Chondrocyte (in vitro differentiated cells): ENCODE measurements at regions not wholly inside any gene's neighbourhood (a gene's known extent, or its start where the extent isn't known, plus 50 kb on each side); places are given as distances from the start of the nearest gene placed in this dataset.
"Not testable (repeated sequence)": the region's sequence is repeated elsewhere in the genome, so short reads cannot be mapped to it uniquely, and the experiment has no call there.

ENCODE experiments used
- DNase-seq: peaks from one replicate; pipeline ENCODE4 v3.0.0; 2021; ENCODE audit warnings: mixed read lengths, low spot score
- H3K27ac Mint-ChIP-seq: one replicate; pipeline ENCODE4 v1.8.0; 2021; ENCODE audit warnings: mild to moderate bottlenecking, moderate library complexity, mixed read lengths; ENCODE audit not compliant: unreplicated experiment
- H3K27me3 Mint-ChIP-seq: 2 replicates; pipeline ENCODE4 v1.8.0; 2021; ENCODE audit warnings: low read depth, mixed read lengths
- H3K36me3 Mint-ChIP-seq: 2 replicates; pipeline ENCODE4 v1.8.0; 2021; ENCODE audit warnings: low read depth, mixed read lengths
- H3K4me1 Mint-ChIP-seq: 2 replicates; pipeline ENCODE4 v1.8.0; 2021; ENCODE audit warnings: low read depth, mild to moderate bottlenecking, mixed read lengths
- H3K4me3 Mint-ChIP-seq: one replicate; pipeline ENCODE4 v1.8.0; 2021; ENCODE audit warnings: mild to moderate bottlenecking, moderate library complexity, mixed read lengths; ENCODE audit not compliant: unreplicated experiment
- H3K9me3 Mint-ChIP-seq: 2 replicates; pipeline ENCODE4 v1.8.0; 2021; ENCODE audit warnings: low read depth, mixed read lengths
- CTCF ChIP-seq: fragments of 200-600 bp; sonication (generic); IDR thresholded peaks from 2 replicates; pipeline ENCODE4 v1.5.0; 2021; ENCODE audit warnings: antibody characterized with exemption, mild to moderate bottlenecking, moderate library complexity

GRCh38 chr6:14520536-14520935 is 403.0 kb downstream of the CD83 start:
- no peak for TF ChIP-seq CTCF
- DNase-seq: no peak
- Mint-ChIP-seq H3K27ac (no peak overlapping the region), H3K27me3 (no peaks in the 10 kb centered on the region), H3K36me3 (peaks cover 2% of the 10 kb centered on the region), H3K4me3 (no peak overlapping the region), H3K4me1 (no peaks in the 10 kb centered on the region), H3K9me3 (no peaks in the 10 kb centered on the region)

- no peak for TF ChIP-seq CTCF
- H3K27ac Mint-ChIP-seq: no peak overlapping the region
- H3K27me3 Mint-ChIP-seq: no peaks in the 10 kb centered on the region
- no peaks in the 10 kb centered on the region for H3K4me1 Mint-ChIP-seq
- H3K36me3 Mint-ChIP-seq: peaks cover 2% of the 10 kb centered on the region
- peaks cover under 1% of the 10 kb centered on the region for H3K9me3 Mint-ChIP-seq
- no peak for DNase-seq
- H3K4me3 Mint-ChIP-seq: no peak overlapping the region
These were observed 403.6 kb downstream of the CD83 start for GRCh38 chr6:14521141-14521540.

GRCh38 chr6:14521861-14522260 is 404.3 kb downstream of the CD83 start:
- H3K4me3 Mint-ChIP-seq, H3K27ac Mint-ChIP-seq, H3K36me3 Mint-ChIP-seq, H3K4me1 Mint-ChIP-seq, H3K27me3 Mint-ChIP-seq, H3K9me3 Mint-ChIP-seq, DNase-seq: not testable (repeated sequence)

GRCh38 chr6:14524319-14524718 is 406.7 kb downstream of the CD83 start:
- Mint-ChIP-seq H3K27ac (no peak overlapping the region), H3K36me3 (peaks cover 7% of the 10 kb centered on the region), H3K9me3 (peaks cover 16% of the 10 kb centered on the region), H3K4me3 (no peak overlapping the region), H3K4me1 (no peaks in the 10 kb centered on the region), H3K27me3 (no peaks in the 10 kb centered on the region)
- TF ChIP-seq CTCF: no peak
- DNase-seq: no peak

GRCh38 chr6:14530385-14530784 is 412.8 kb downstream of the CD83 start:
- peaks cover 7% of the 10 kb centered on the region for H3K36me3 Mint-ChIP-seq
- TF ChIP-seq CTCF: no peak
- DNase-seq: no peak
- peaks cover 2% of the 10 kb centered on the region for H3K27me3 Mint-ChIP-seq
- H3K4me1 Mint-ChIP-seq: no peaks in the 10 kb centered on the region
- H3K4me3 Mint-ChIP-seq: no peak overlapping the region
- no peak overlapping the region for H3K27ac Mint-ChIP-seq
- H3K9me3 Mint-ChIP-seq: peaks cover 16% of the 10 kb centered on the region

- Mint-ChIP-seq H3K4me1 (no peaks in the 10 kb centered on the region), H3K4me3 (no peak overlapping the region)
- TF ChIP-seq CTCF: no peak
These were observed 415.9 kb downstream of the CD83 start for GRCh38 chr6:14533446-14533845.

More at GRCh38 chr6:14533446-14533845, 415.9 kb downstream of the CD83 start:
- Mint-ChIP-seq H3K36me3 (no peaks in the 10 kb centered on the region), H3K9me3 (no peaks in the 10 kb centered on the region), H3K27me3 (peaks cover 2% of the 10 kb centered on the region), H3K27ac (no peak overlapping the region)
- no peak for DNase-seq
